ENCODE measurements at regions not wholly inside any gene's neighbourhood (a gene's known extent, or its start where the extent isn't known, plus 50 kb on each side); places are given as distances from the start of the nearest gene placed in this dataset.

DNA sequence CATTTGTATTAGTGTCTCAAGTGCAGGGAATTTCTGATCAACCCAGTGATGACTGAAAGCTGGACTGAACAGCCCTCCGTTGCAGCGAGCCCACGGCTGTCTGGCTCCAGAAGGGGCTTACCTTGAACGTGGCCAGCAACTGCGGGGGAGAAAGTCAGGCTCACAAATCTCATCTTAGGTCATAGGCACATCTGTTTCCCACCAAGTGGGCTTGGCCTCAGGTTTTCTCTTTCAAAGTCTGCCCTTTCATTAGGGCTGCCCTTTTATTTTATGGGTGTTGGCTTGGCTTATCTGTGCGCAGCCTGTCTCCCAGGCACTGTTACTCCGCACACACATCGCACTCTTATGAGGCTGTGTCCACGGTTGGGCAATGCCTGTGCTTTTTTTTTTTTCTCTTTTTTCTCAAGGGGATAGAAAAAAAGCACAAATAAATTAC is 178.0 kb downstream of the JCAD start:
- 36% methylated on average over 9 of the region's 9 CpGs for WGBS (ENCODE audit: low lambda C conversion rate)
- CTCF ChIA-PET (ENCODE audit: low intra/inter-chr PET ratio, low total read pairs): no interaction called here

More for the DNA sequence above, 178.0 kb downstream of the JCAD start:
- TF ChIP-seq ZNF784 (CRISPR knock-in tag; IDR thresholded peaks at IDR 0.05; ENCODE audit: borderline replicate concordance) (no peak), ZNF556 (CRISPR knock-in tag; IDR thresholded peaks at IDR 0.05; ENCODE audit: borderline replicate concordance) (no peak), ZNF776 (CRISPR knock-in tag; IDR thresholded peaks at IDR 0.05) (no peak), ZNF816 (CRISPR knock-in tag; IDR thresholded peaks at IDR 0.05; ENCODE audit: borderline replicate concordance) (no peak), ZNF547 (CRISPR knock-in tag; IDR thresholded peaks at IDR 0.05) (no peak), ZFP37 (CRISPR knock-in tag; IDR thresholded peaks at IDR 0.05; ENCODE audit: borderline replicate concordance) (no peak), ZNF382 (CRISPR knock-in tag; IDR thresholded peaks at IDR 0.05; ENCODE audit: borderline replicate concordance) (no peak), HOXA3 (CRISPR knock-in tag; IDR thresholded peaks at IDR 0.05) (no peak), PHB2 (IDR thresholded peaks at IDR 0.05; ENCODE audit: partially characterized antibody) (no peak), ZNF563 (CRISPR knock-in tag; IDR thresholded peaks at IDR 0.05) (no peak), GLMP (CRISPR knock-in tag; IDR thresholded peaks at IDR 0.05; ENCODE audit: borderline replicate concordance) (no peak)
- TF ChIP-seq, protein P1, sequence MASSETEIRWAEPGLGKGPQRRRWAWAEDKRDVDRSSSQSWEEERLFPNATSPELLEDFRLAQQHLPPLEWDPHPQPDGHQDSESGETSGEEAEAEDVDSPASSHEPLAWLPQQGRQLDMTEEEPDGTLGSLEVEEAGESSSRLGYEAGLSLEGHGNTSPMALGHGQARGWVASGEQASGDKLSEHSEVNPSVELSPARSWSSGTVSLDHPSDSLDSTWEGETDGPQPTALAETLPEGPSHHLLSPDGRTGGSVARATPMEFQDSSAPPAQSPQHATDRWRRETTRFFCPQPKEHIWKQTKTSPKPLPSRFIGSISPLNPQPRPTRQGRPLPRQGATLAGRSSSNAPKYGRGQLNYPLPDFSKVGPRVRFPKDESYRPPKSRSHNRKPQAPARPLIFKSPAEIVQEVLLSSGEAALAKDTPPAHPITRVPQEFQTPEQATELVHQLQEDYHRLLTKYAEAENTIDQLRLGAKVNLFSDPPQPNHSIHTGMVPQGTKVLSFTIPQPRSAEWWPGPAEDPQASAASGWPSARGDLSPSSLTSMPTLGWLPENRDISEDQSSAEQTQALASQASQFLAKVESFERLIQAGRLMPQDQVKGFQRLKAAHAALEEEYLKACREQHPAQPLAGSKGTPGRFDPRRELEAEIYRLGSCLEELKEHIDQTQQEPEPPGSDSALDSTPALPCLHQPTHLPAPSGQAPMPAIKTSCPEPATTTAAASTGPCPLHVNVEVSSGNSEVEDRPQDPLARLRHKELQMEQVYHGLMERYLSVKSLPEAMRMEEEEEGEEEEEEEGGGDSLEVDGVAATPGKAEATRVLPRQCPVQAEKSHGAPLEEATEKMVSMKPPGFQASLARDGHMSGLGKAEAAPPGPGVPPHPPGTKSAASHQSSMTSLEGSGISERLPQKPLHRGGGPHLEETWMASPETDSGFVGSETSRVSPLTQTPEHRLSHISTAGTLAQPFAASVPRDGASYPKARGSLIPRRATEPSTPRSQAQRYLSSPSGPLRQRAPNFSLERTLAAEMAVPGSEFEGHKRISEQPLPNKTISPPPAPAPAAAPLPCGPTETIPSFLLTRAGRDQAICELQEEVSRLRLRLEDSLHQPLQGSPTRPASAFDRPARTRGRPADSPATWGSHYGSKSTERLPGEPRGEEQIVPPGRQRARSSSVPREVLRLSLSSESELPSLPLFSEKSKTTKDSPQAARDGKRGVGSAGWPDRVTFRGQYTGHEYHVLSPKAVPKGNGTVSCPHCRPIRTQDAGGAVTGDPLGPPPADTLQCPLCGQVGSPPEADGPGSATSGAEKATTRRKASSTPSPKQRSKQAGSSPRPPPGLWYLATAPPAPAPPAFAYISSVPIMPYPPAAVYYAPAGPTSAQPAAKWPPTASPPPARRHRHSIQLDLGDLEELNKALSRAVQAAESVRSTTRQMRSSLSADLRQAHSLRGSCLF (CRISPR knock-in tag; IDR thresholded peaks at IDR 0.05; ENCODE audit: borderline replicate concordance): no peak
- TF ChIP-seq, protein P2, sequence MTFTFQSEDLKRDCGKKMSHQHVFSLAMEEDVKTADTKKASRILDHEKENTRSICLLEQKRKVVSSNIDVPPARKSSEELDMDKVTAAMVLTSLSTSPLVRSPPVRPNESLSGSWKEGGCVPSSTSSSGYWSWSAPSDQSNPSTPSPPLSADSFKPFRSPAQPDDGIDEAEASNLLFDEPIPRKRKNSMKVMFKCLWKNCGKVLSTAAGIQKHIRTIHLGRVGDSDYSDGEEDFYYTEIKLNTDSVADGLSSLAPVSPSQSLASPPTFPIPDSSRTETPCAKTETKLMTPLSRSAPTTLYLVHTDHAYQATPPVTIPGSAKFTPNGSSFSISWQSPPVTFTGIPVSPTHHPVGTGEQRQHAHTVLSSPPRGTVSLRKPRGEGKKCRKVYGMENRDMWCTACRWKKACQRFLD (CRISPR knock-in tag; IDR thresholded peaks at IDR 0.05; ENCODE audit: borderline replicate concordance): no peak
- no peaks in the 10 kb centered on the region for H3K9me3 ChIP-seq (ENCODE audit: low read length)
- no peaks in the 10 kb centered on the region for H3K79me2 ChIP-seq (ENCODE audit: insufficient read depth, low read length)
- H2AFZ ChIP-seq (ENCODE audit: low read length): no peak overlapping the region
- POLR2A ChIA-PET: no interaction called here
- H3K4me1 ChIP-seq (ENCODE audit: insufficient read depth, low read length): no peaks in the 10 kb centered on the region
- BruUV-seq (replicated peaks): no TSS peak
- H4K20me1 ChIP-seq (ENCODE audit: insufficient read depth, low read length): no peaks in the 10 kb centered on the region
- no peak for FAIRE-seq
- H3K27ac ChIP-seq (ENCODE audit: extremely low read length, insufficient read depth, low read length): no peak overlapping the region
- DNase-seq (ENCODE audit: low spot score): no peak
- intact Hi-C loops (cut with micrococcal nuclease; ENCODE audit: unreplicated experiment) (no loop called here), in situ Hi-C loops (cut with HindIII; ENCODE audit: extremely low pct_ligation_motif_present, low pct_unique_long_range_greater_than_20kb) (no loop called here)
- no peak overlapping the region for H3K4me3 ChIP-seq (replicated peaks in 1 of 3; ENCODE audit: insufficient read depth in 1 of 3, low read depth in 2 of 3, low read length in 3 of 3)
- H3K27me3 ChIP-seq (ENCODE audit: control insufficient read depth in 1 of 2, insufficient read depth in 2 of 2, low read length in 2 of 2): peaks cover 0 to 17% of the 10 kb centered on the region in 2 experiments; a peak in 2 of 5 replicates
- H3K36me3 ChIP-seq (replicated peaks in 1 of 2; ENCODE audit: control insufficient read depth in 1 of 2, insufficient read depth in 2 of 2, low read length in 2 of 2): no peaks in the 10 kb centered on the region
- H3K9ac ChIP-seq (ENCODE audit: insufficient read depth, low read depth, low read length): no peak overlapping the region
- no peak overlapping the region for H3K4me2 ChIP-seq (ENCODE audit: low read depth, low read length)
- ATAC-seq: no peak
